GM12878 (cell line): ENCODE measurements at regions not wholly inside any gene's neighbourhood (a gene's known extent, or its start where the extent isn't known, plus 50 kb on each side); places are given as distances from the start of the nearest gene placed in this dataset.

Experiments used
- ATAC-seq: fragments of 200-7000 bp; cut with Tn5 transposase; 3 replicates; pipeline ENCODE4 v1.9.1; 2020; ENCODE audit warnings: mild to moderate bottlenecking, moderate library complexity
- BruUV-seq: library from RNA; stranded (reverse); fragments of 400-500 nt; replicated peaks from 2 replicates; lab custom pipeline; 2021; lab: Mats Ljungman, UMichigan
- CTCF ChIA-PET: fragments of 300-600 bp; sonication (Branson Sonifier 250); formaldehyde crosslinking; extraction: SDS; loops from one replicate; lab custom pipeline; 2021; ENCODE audit warnings: inconsistent platforms; lab: Yijun Ruan, JAX
- POLR2A ChIA-PET: fragments of 350-600 bp; formaldehyde crosslinking; extraction: SDS; loops from one replicate; lab custom pipeline; 2021; ENCODE audit warnings: inconsistent platforms; lab: Charles Lee
- RAD21 ChIA-PET: fragments of 300-600 bp; sonication (Branson Sonifier 250); formaldehyde crosslinking; loops from one replicate; lab custom pipeline; 2023; ENCODE audit warnings: antibody characterized with exemption; ENCODE audit not compliant: unreplicated experiment; lab: Charles Lee
- SMC1A ChIA-PET: fragments of 300-600 bp; sonication (Branson Sonifier 250); formaldehyde crosslinking; loops from one replicate; lab custom pipeline; 2023; ENCODE audit not compliant: unreplicated experiment, uncharacterized antibody; lab: Charles Lee
- DNase-seq: peaks from one replicate; pipeline ENCODE4 v3.0.0-alpha.2; 2011; ENCODE audit warnings: low read depth, low spot score
- FAIRE-seq: peaks from 3 replicates; lab custom pipeline; 2011; peaks lifted over from hg19 to GRCh38; lab: Jason Lieb, UNC
- H2AFZ ChIP-seq: 2 replicates; pipeline ENCODE4 v1.6.0; 2011; ENCODE audit warnings: low read depth, low read length, control low read depth; ENCODE audit not compliant: control insufficient read depth
- H3K27ac ChIP-seq: 2 replicates; pipeline ENCODE4 v1.5.1; 2011; ENCODE audit warnings: control low read depth; ENCODE audit not compliant: control insufficient read depth, insufficient read depth
- H3K27me3 ChIP-seq, 2 experiments: replicated peaks in 1 of 2; 2 replicates each; pipeline versions ENCODE4 v1.6.0 to v1.6.1; 2011; ENCODE audit warnings: low read length in 1 of 2; ENCODE audit not compliant: control insufficient read depth in 2 of 2, insufficient read depth in 2 of 2
- H3K36me3 ChIP-seq, 2 experiments: 2 replicates each; pipeline ENCODE4 v1.5.1; 2011; ENCODE audit warnings: low read length in 1 of 2; ENCODE audit not compliant: control insufficient read depth in 2 of 2, insufficient read depth in 2 of 2
- H3K4me1 ChIP-seq: 2 replicates; pipeline ENCODE4 v1.6.1; 2011; ENCODE audit warnings: mild to moderate bottlenecking, low read length, moderate library complexity, mixed read lengths; ENCODE audit not compliant: control insufficient read depth, insufficient read depth
- H3K4me2 ChIP-seq: 2 replicates; pipeline ENCODE4 v1.6.0; 2011; ENCODE audit warnings: control low read depth; ENCODE audit not compliant: control insufficient read depth, insufficient read depth
- H3K4me3 ChIP-seq: fragments of 200-600 bp; sonication (generic); 2 replicates; pipeline ENCODE4 v1.5.1; 2016
- H3K79me2 ChIP-seq: 2 replicates; pipeline ENCODE4 v1.6.0; 2011; ENCODE audit warnings: low read length; ENCODE audit not compliant: control insufficient read depth, insufficient read depth
- H3K9ac ChIP-seq: 2 replicates; pipeline ENCODE4 v1.8.0; 2011; ENCODE audit warnings: low read length, control low read depth, mixed read lengths; ENCODE audit not compliant: control insufficient read depth, insufficient read depth
- H3K9me3 ChIP-seq: replicated peaks from 3 replicates; pipeline ENCODE4 v1.5.1; 2011; ENCODE audit warnings: mild to moderate bottlenecking, low read length; ENCODE audit not compliant: control insufficient read depth, insufficient read depth
- H4K20me1 ChIP-seq: 2 replicates; pipeline ENCODE4 v1.6.0; 2011; ENCODE audit not compliant: control insufficient read depth, insufficient read depth
- ATF7 ChIP-seq: fragments of 450-650 bp; IDR thresholded peaks from 2 replicates; pipeline ENCODE4 v1.6.1; 2016; ENCODE audit warnings: low read depth, mild to moderate bottlenecking
- MYC ChIP-seq: IDR thresholded peaks from 2 replicates; pipeline ENCODE4 v1.6.1; 2011; ENCODE audit warnings: mild to moderate bottlenecking, low read length, moderate library complexity, inconsistent platforms; ENCODE audit not compliant: insufficient read depth, insufficient replicate concordance, insufficient read length, severe bottlenecking
- RELA ChIP-seq: fragments of 450-650 bp; IDR thresholded peaks from 2 replicates; pipeline ENCODE4 v1.8.0; 2014; ENCODE audit warnings: borderline replicate concordance; ENCODE audit not compliant: partially characterized antibody
- RFX5 ChIP-seq: IDR thresholded peaks from 2 replicates; pipeline ENCODE4 v1.6.1; 2011; ENCODE audit warnings: low read depth, low read length, improper control_type of control experiment
- SREBF1 ChIP-seq: IDR thresholded peaks from 2 replicates; pipeline ENCODE4 v1.6.1; 2012; ENCODE audit warnings: mild to moderate bottlenecking, low read length
- WGBS: methylation state at CpG from one replicate; pipeline ENCODE4 v1.1.6; 2016; ENCODE audit warnings: low lambda C conversion rate; ENCODE audit not compliant: insufficient replicate concordance, insufficient coverage; ENCODE audit errors: missing lambda C conversion rate; 5-methylcytosine and 5-hydroxymethylcytosine counted together
- in situ Hi-C: fragments of 300-500 bp; cut with MboI; formaldehyde crosslinking; loops from 9 replicates; pipeline ENCODE4 v1.14.3; 2018; ENCODE audit warnings: mixed read lengths
- intact Hi-C: fragments of 100-400 bp; cut with micrococcal nuclease; formaldehyde crosslinking; loops from one replicate; pipeline ENCODE4 v1.14.2; 2022; ENCODE audit not compliant: unreplicated experiment
- TF ChIP-seq, protein P1 (sequence below): fragments of 450-650 bp; IDR thresholded peaks from 2 replicates; pipeline ENCODE4 v1.6.1; 2016; ENCODE audit warnings: mild to moderate bottlenecking

DNA sequence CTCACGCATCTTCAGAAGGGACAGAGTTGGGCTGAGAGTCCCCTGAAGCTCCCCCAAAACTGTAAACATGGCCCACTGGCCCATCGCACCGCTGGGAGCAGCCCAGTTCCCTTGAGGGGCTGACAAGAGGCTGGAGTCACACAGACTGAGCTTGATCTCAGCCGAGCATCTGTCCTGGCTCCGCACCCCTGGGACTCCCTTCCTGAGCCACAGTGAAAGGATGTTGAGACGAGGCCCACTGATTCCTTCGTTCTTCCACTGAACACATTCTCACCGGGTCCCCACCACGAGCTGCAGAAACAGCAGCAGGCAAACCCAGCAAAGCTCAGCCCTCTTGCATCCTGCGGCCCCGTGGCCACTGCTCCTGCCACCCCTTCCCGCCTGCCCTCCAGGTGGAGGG lies 145.9 kb upstream of the CIBAR2 start:
- CTCF ChIA-PET, result interaction anchor here (0.6 to 1.7 kb wide), 7 partner anchors 8 to 143 kb away, joined by 3 to 4 read pairs (median 3); no protein-coding TSS in a partner anchor
- POLR2A ChIA-PET, result no interaction called here
- SMC1A ChIA-PET, result no interaction called here
- DNase-seq, result no peak
- no peak for FAIRE-seq
- Histone ChIP-seq H3K4me3 (no peak overlapping the region), H3K9me3 (no peaks in the 10 kb centered on the region), H3K79me2 (no peaks in the 10 kb centered on the region), H3K36me3 (no peaks in the 10 kb centered on the region), H2AFZ (no peak overlapping the region), H3K27ac (no peak overlapping the region), H4K20me1 (no peaks in the 10 kb centered on the region), H3K27me3 (peaks cover 5 to 17% of the 10 kb centered on the region in 2 experiments; a peak in 3 of 4 replicates), H3K4me1 (no peaks in the 10 kb centered on the region), H3K4me2 (no peak overlapping the region), H3K9ac (no peak overlapping the region)
- in situ Hi-C loops, result no loop called here
- RAD21 ChIA-PET, result interaction anchor here (1.1 to 1.3 kb wide), 2 partner anchors 13 to 143 kb away, joined by 3 read pairs; no protein-coding TSS in a partner anchor
- BruUV-seq, result no TSS peak
- WGBS, result 12% methylated on average over 12 of the region's 12 CpGs
- intact Hi-C loops, result no loop called here
- ATAC-seq, result no peak
- TF ChIP-seq RFX5 (no peak), MYC (no peak), ATF7 (no peak), RELA (no peak), SREBF1 (no peak)
- TF ChIP-seq, protein P1, sequence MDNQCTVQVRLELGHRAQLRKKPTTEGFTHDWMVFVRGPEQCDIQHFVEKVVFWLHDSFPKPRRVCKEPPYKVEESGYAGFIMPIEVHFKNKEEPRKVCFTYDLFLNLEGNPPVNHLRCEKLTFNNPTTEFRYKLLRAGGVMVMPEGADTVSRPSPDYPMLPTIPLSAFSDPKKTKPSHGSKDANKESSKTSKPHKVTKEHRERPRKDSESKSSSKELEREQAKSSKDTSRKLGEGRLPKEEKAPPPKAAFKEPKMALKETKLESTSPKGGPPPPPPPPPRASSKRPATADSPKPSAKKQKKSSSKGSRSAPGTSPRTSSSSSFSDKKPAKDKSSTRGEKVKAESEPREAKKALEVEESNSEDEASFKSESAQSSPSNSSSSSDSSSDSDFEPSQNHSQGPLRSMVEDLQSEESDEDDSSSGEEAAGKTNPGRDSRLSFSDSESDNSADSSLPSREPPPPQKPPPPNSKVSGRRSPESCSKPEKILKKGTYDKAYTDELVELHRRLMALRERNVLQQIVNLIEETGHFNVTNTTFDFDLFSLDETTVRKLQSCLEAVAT, result no peak
